ENCODE measurements at regions not wholly inside any gene's neighbourhood (a gene's known extent, or its start where the extent isn't known, plus 50 kb on each side); places are given as distances from the start of the nearest gene placed in this dataset.

DNA sequence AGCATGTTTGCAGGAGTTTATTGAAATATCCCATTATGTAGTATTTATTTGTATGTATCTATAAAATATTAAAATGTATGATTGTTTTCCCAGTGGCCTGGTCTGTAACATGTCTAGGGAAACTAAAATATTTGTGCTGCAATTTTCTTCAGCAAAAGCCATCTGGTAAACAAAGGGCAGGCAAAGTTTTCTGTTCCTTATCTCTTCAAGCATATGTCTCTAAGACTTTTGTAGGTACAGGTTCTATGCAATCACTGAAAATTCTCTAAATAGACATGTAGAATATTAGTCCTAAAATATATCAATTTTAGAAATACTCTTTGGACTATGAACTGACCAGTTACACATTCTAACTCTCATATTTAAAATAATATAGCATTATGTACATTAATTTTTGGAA, 585.8 kb upstream of the RGS18 start:
- TF ChIP-seq, protein P1, sequence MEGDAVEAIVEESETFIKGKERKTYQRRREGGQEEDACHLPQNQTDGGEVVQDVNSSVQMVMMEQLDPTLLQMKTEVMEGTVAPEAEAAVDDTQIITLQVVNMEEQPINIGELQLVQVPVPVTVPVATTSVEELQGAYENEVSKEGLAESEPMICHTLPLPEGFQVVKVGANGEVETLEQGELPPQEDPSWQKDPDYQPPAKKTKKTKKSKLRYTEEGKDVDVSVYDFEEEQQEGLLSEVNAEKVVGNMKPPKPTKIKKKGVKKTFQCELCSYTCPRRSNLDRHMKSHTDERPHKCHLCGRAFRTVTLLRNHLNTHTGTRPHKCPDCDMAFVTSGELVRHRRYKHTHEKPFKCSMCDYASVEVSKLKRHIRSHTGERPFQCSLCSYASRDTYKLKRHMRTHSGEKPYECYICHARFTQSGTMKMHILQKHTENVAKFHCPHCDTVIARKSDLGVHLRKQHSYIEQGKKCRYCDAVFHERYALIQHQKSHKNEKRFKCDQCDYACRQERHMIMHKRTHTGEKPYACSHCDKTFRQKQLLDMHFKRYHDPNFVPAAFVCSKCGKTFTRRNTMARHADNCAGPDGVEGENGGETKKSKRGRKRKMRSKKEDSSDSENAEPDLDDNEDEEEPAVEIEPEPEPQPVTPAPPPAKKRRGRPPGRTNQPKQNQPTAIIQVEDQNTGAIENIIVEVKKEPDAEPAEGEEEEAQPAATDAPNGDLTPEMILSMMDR (IDR thresholded peaks at IDR 0.05; ENCODE audit: borderline replicate concordance) = no peak
- Histone ChIP-seq H3K27ac (replicated peaks) (no peak overlapping the region), H3K36me3 (no peaks in the 10 kb centered on the region), H3K4me1 (no peaks in the 10 kb centered on the region), H3K27me3 (ENCODE audit: low read depth) (no peaks in the 10 kb centered on the region), H3K9me3 (replicated peaks) (no peaks in the 10 kb centered on the region), H3K4me3 (no peak overlapping the region)
- intact Hi-C loops (cut with micrococcal nuclease) = no loop called here
- DNase-seq = no peak

DNA sequence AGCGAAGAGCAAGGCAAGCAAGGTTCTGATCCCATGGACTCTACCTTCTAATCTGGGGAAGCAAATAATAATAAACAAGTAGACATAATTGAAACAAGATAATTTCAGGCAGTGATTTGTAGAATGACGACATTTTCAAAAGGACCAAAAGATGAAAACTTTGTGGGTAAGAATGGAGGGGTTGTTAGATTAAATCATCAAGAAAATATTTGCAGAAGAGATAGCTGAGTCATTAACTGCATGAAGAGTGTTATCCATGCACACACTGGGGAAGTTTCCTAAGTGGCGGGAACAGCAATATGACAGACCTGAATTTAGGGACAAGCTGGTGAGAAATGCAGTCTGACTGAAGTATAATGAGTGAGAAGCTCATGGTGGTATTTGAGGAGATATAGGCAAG, 583.1 kb upstream of the RGS18 start:
- peaks cover 3% of the 10 kb centered on the region for H3K9me3 ChIP-seq (replicated peaks)
- no peak overlapping the region for H3K4me3 ChIP-seq
- H3K27me3 ChIP-seq (ENCODE audit: low read depth) = no peaks in the 10 kb centered on the region
- H3K36me3 ChIP-seq = no peaks in the 10 kb centered on the region
- no peak overlapping the region for H3K27ac ChIP-seq (replicated peaks)
- TF ChIP-seq, protein P1 (IDR thresholded peaks at IDR 0.05; ENCODE audit: borderline replicate concordance) = no peak
- intact Hi-C loops (cut with micrococcal nuclease) = no loop called here
- DNase-seq = no peak
- no peaks in the 10 kb centered on the region for H3K4me1 ChIP-seq

DNA sequence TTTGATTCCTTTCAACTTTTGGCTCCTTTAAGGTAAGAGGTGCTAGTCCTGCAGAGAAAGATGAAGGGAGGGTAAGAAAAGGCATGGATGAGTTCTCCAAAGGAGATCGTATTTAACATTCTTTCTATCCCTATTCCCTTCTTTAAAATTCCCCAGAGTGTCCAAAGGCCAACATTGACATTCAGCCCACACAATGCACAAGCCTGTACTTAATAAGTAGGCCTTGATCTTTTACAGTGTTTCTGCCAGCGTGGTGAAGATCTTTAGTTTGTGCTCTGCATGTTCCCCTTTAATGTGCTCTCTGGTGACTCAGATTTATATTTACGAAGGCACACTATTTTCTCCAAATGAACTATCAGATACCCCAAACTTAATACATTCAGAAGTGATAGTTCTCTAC, 582.5 kb upstream of the RGS18 start:
- no peaks in the 10 kb centered on the region for H3K36me3 ChIP-seq
- intact Hi-C loops (cut with micrococcal nuclease) = no loop called here
- TF ChIP-seq, protein P1 (IDR thresholded peaks at IDR 0.05; ENCODE audit: borderline replicate concordance) = no peak
- no peak overlapping the region for H3K4me3 ChIP-seq
- peaks cover 9% of the 10 kb centered on the region for H3K9me3 ChIP-seq (replicated peaks)
- no peaks in the 10 kb centered on the region for H3K27me3 ChIP-seq (ENCODE audit: low read depth)
- no peaks in the 10 kb centered on the region for H3K4me1 ChIP-seq
- DNase-seq = no peak
- H3K27ac ChIP-seq (replicated peaks) = no peak overlapping the region

- TF ChIP-seq, protein P1 (IDR thresholded peaks at IDR 0.05; ENCODE audit: borderline replicate concordance) = no peak
- Histone ChIP-seq H3K9me3 (replicated peaks) (peaks cover 13% of the 10 kb centered on the region), H3K4me3 (no peak overlapping the region), H3K36me3 (no peaks in the 10 kb centered on the region), H3K27ac (replicated peaks) (no peak overlapping the region), H3K4me1 (no peaks in the 10 kb centered on the region), H3K27me3 (ENCODE audit: low read depth) (no peaks in the 10 kb centered on the region)
- intact Hi-C loops (cut with micrococcal nuclease) = no loop called here
- no peak for DNase-seq
Measured at GRCh38 chr1:191577213-191577612, 581.0 kb upstream of the RGS18 start.

- Histone ChIP-seq H3K9me3 (replicated peaks) (peaks cover 13% of the 10 kb centered on the region), H3K4me1 (no peaks in the 10 kb centered on the region), H3K27ac (replicated peaks) (peak overlapping the region; percentile 41), H3K36me3 (no peaks in the 10 kb centered on the region), H3K4me3 (peak overlapping the region; percentile 14), H3K27me3 (ENCODE audit: low read depth) (no peaks in the 10 kb centered on the region)
- DNase-seq = no peak
- intact Hi-C loops (cut with micrococcal nuclease) = no loop called here
- TF ChIP-seq, protein P1 (IDR thresholded peaks at IDR 0.05; ENCODE audit: borderline replicate concordance) = no peak
Measured at GRCh38 chr1:191578281-191578680, 580.0 kb upstream of the RGS18 start.

- Histone ChIP-seq H3K27me3 (ENCODE audit: low read depth) (no peaks in the 10 kb centered on the region), H3K36me3 (no peaks in the 10 kb centered on the region), H3K27ac (replicated peaks) (peak overlapping the region; percentile 41), H3K4me3 (peak overlapping the region; percentile 14), H3K9me3 (replicated peaks) (peaks cover 13% of the 10 kb centered on the region), H3K4me1 (no peaks in the 10 kb centered on the region)
- TF ChIP-seq, protein P1 (IDR thresholded peaks at IDR 0.05; ENCODE audit: borderline replicate concordance) = no peak
- intact Hi-C loops (cut with micrococcal nuclease) = no loop called here
- no peak for DNase-seq
Measured at GRCh38 chr1:191579019-191579418, 579.2 kb upstream of the RGS18 start.

Data from left ventricle myocardium inferior (tissue), 1 donor.